Endothelial cell of umbilical vein (primary cell): ENCODE measurements at regions not wholly inside any gene's neighbourhood (a gene's known extent, or its start where the extent isn't known, plus 50 kb on each side); places are given as distances from the start of the nearest gene placed in this dataset.

Source experiments
- CTCF ChIP-seq, 2 donors: IDR thresholded peaks; 1 replicate in 1 of 2; 2 replicates in 1 of 2; pipeline ENCODE4 v1.5.1; 2011; ENCODE audit warnings: low read length in 2 of 2, mild to moderate bottlenecking in 2 of 2, moderate library complexity in 2 of 2, control low read depth in 1 of 2, inconsistent platforms in 1 of 2, low read depth in 1 of 2; ENCODE audit not compliant: insufficient read depth in 1 of 2; ENCODE audit errors: extremely low read depth in 1 of 2
- MYC ChIP-seq: IDR thresholded peaks from one replicate; pipeline ENCODE4 v1.6.1; 2011; ENCODE audit warnings: mild to moderate bottlenecking, low read depth, low read length
- POLR2A ChIP-seq: IDR thresholded peaks from 2 replicates; pipeline ENCODE4 v1.6.1; 2012; ENCODE audit warnings: low read depth, mild to moderate bottlenecking, control low read depth, low read length
- POLR2AphosphoS5 ChIP-seq: IDR thresholded peaks from 2 replicates; pipeline ENCODE4 v1.6.1; 2012; ENCODE audit warnings: low read depth, mild to moderate bottlenecking, control low read depth, low read length, moderate library complexity; ENCODE audit not compliant: insufficient read depth

DNA sequence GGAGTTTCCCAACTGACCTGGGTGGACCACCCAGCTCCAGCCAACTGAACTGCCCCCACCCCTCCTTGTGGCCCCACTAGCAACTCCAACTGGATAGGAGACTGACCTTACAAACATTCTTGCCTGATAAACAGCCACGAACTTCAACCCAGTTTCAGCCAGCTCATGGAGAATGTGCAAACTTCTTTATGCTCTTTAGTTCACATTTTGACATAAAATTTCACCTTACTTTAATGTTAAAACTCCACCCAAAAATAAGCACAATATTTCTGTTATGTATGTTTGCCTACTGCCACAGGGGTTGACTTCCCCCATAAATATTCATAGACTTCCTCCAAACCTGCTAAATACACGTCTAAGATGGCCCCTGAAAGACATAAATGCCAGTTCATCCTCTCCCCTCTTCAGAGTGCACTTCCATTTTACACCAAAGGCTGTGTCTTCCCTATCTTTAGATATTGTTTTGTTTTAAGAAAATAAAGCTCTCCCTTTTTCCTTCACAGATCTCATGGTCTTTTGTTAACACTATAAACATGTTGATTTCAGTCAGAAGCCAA is 643.7 kb downstream of the EPM2A start:
- TF ChIP-seq CTCF (IDR thresholded peaks at IDR 0.05; ENCODE audit: extremely low read depth in 1 of 2, insufficient read depth in 1 of 2, low read depth in 1 of 2, low read length in 2 of 2) (no peak), POLR2AphosphoS5 (no peak), POLR2A (no peak), MYC (no peak)
